Smooth muscle cell (in vitro differentiated cells): ENCODE measurements at regions not wholly inside any gene's neighbourhood (a gene's known extent, or its start where the extent isn't known, plus 50 kb on each side); places are given as distances from the start of the nearest gene placed in this dataset.

ENCODE experiments used
- DNase-seq: peaks from one replicate; lab custom pipeline; 2025; ENCODE audit not compliant: unreplicated experiment; lab: John Stamatoyannopoulos, UW
- H2AFZ ChIP-seq: fragments of 200-600 bp; sonication (generic); 2 replicates; pipeline ENCODE4 v1.6.0; 2016; ENCODE audit warnings: antibody characterized with exemption, low read depth, mild to moderate bottlenecking
- H3F3A ChIP-seq: fragments of 200-600 bp; sonication (generic); 2 replicates; pipeline ENCODE4 v1.6.0; 2017; ENCODE audit warnings: antibody characterized with exemption, low read depth
- H3K27ac ChIP-seq: fragments of 200-600 bp; sonication (generic); 2 replicates; pipeline ENCODE4 v1.5.1; 2016; ENCODE audit warnings: low read depth, mild to moderate bottlenecking
- H3K27me3 ChIP-seq: fragments of 200-600 bp; sonication (generic); 2 replicates; pipeline ENCODE4 v1.6.1; 2016; ENCODE audit warnings: low read depth, mild to moderate bottlenecking
- H3K36me3 ChIP-seq: fragments of 200-600 bp; sonication (generic); 2 replicates; pipeline ENCODE4 v1.5.1; 2016; ENCODE audit warnings: low read depth
- H3K4me1 ChIP-seq: fragments of 200-600 bp; sonication (generic); 2 replicates; pipeline ENCODE4 v1.5.1; 2016; ENCODE audit warnings: low read depth
- H3K4me2 ChIP-seq: fragments of 200-600 bp; sonication (generic); 2 replicates; pipeline ENCODE4 v1.6.0; 2016; ENCODE audit warnings: mild to moderate bottlenecking
- H3K4me3 ChIP-seq: fragments of 200-600 bp; sonication (generic); 2 replicates; pipeline ENCODE4 v1.5.1; 2016; ENCODE audit warnings: mild to moderate bottlenecking
- H3K79me2 ChIP-seq: fragments of 200-600 bp; sonication (generic); 2 replicates; pipeline ENCODE4 v1.6.0; 2016; ENCODE audit warnings: low read depth, mild to moderate bottlenecking
- H3K9ac ChIP-seq: fragments of 200-600 bp; sonication (generic); 2 replicates; pipeline ENCODE4 v1.6.0; 2016; ENCODE audit warnings: low read depth
- H3K9me3 ChIP-seq: fragments of 200-600 bp; sonication (generic); replicated peaks from 2 replicates; pipeline ENCODE4 v1.5.1; 2016; ENCODE audit warnings: low read depth
- H4K20me1 ChIP-seq: fragments of 200-600 bp; sonication (generic); 2 replicates; pipeline ENCODE4 v1.6.0; 2016; ENCODE audit warnings: low read depth
- CTCF ChIP-seq: fragments of 200-600 bp; sonication (generic); IDR thresholded peaks from 2 replicates; pipeline ENCODE4 v1.5.1; 2017; ENCODE audit warnings: borderline replicate concordance, mild to moderate bottlenecking, antibody characterized with exemption; ENCODE audit not compliant: insufficient read depth, poor library complexity, severe bottlenecking
- WGBS: methylation state at CpG from one replicate; pipeline ENCODE4 v1.1.7; 2016; ENCODE audit warnings: low lambda C conversion rate; 5-methylcytosine and 5-hydroxymethylcytosine counted together

- Histone ChIP-seq H3K9ac (no peak overlapping the region), H3K27ac (no peak overlapping the region), H3K4me3 (no peak overlapping the region), H3F3A (no peaks in the 10 kb centered on the region), H4K20me1 (no peaks in the 10 kb centered on the region), H3K79me2 (no peaks in the 10 kb centered on the region), H3K9me3 (no peaks in the 10 kb centered on the region), H2AFZ (no peak overlapping the region), H3K27me3 (no peaks in the 10 kb centered on the region), H3K36me3 (no peaks in the 10 kb centered on the region), H3K4me2 (no peak overlapping the region), H3K4me1 (no peaks in the 10 kb centered on the region)
- TF ChIP-seq CTCF, result no peak
- DNase-seq, result no peak
Measured at GRCh38 chr2:57278451-57278850, 768.2 kb upstream of the VRK2 start.

GRCh38 chr2:57291209-57291608 lies 755.4 kb upstream of the VRK2 start:
- 61% methylated on average over 2 of the region's 2 CpGs for WGBS
- Histone ChIP-seq H2AFZ (no peak overlapping the region), H3K9me3 (no peaks in the 10 kb centered on the region), H3K27ac (no peak overlapping the region), H3K27me3 (no peaks in the 10 kb centered on the region), H3K4me3 (no peak overlapping the region), H3K4me2 (no peak overlapping the region), H3K4me1 (no peaks in the 10 kb centered on the region), H3K36me3 (no peaks in the 10 kb centered on the region), H3K9ac (no peak overlapping the region), H4K20me1 (no peaks in the 10 kb centered on the region), H3K79me2 (no peaks in the 10 kb centered on the region), H3F3A (no peaks in the 10 kb centered on the region)
- TF ChIP-seq CTCF, result no peak
- DNase-seq, result no peak

- no peak for DNase-seq
- H3K36me3 ChIP-seq, result no peaks in the 10 kb centered on the region
Measured at GRCh38 chr2:57296795-57297517, 749.6 kb upstream of the VRK2 start.

More at GRCh38 chr2:57296795-57297517, 749.6 kb upstream of the VRK2 start:
- Histone ChIP-seq H3F3A (no peaks in the 10 kb centered on the region), H3K9me3 (no peaks in the 10 kb centered on the region), H2AFZ (no peak overlapping the region), H3K9ac (no peak overlapping the region), H3K27me3 (no peaks in the 10 kb centered on the region), H3K4me2 (no peak overlapping the region), H4K20me1 (no peaks in the 10 kb centered on the region), H3K4me1 (no peaks in the 10 kb centered on the region), H3K79me2 (no peaks in the 10 kb centered on the region), H3K4me3 (no peak overlapping the region), H3K27ac (no peak overlapping the region)
- 88% methylated on average over 2 of the region's 2 CpGs for WGBS
- TF ChIP-seq CTCF, result no peak
